ENCODE measurements at regions not wholly inside any gene's neighbourhood (a gene's known extent, or its start where the extent isn't known, plus 50 kb on each side); places are given as distances from the start of the nearest gene placed in this dataset.
A peak's percentile ranks its signal among the peaks of the same experiment; 100 is the strongest.

GRCh38 chr13:40146063-40146462, 490.6 kb downstream of the COG6 start:
- DNase-seq (ENCODE audit: low read depth) = no peak

GRCh38 chr13:40146611-40147117, 491.2 kb downstream of the COG6 start:
- peak; percentile 4 for DNase-seq (ENCODE audit: low read depth)

- peak; percentile 44 for DNase-seq (ENCODE audit: low read depth)
Measured at GRCh38 chr13:40148101-40148500, 492.6 kb downstream of the COG6 start.

GRCh38 chr13:40148742-40149141, 493.3 kb downstream of the COG6 start:
- DNase-seq (ENCODE audit: low read depth) = no peak

GRCh38 chr13:40149611-40150274, 494.3 kb downstream of the COG6 start:
- peak; percentile 13 for DNase-seq (ENCODE audit: low read depth)

GRCh38 chr13:40151673-40152072, 496.2 kb downstream of the COG6 start:
- no peak for DNase-seq (ENCODE audit: low read depth)

GRCh38 chr13:40152145-40152544, 496.7 kb downstream of the COG6 start:
- DNase-seq (ENCODE audit: low read depth) = no peak

- DNase-seq (ENCODE audit: low read depth) = no peak
Measured at GRCh38 chr13:40152922-40153321, 497.5 kb downstream of the COG6 start.

GRCh38 chr13:40153516-40153915, 498.1 kb downstream of the COG6 start:
- DNase-seq (ENCODE audit: low read depth) = no peak

- DNase-seq (ENCODE audit: low read depth) = no peak
Measured at GRCh38 chr13:40155201-40155600, 499.7 kb downstream of the COG6 start.

GRCh38 chr13:40158218-40158617, 502.8 kb downstream of the COG6 start:
- no peak for DNase-seq (ENCODE audit: low read depth)

- no peak for DNase-seq (ENCODE audit: low read depth)
Measured at GRCh38 chr13:40158757-40159156, 503.3 kb downstream of the COG6 start.

GRCh38 chr13:40159736-40160135, 504.3 kb downstream of the COG6 start:
- DNase-seq (ENCODE audit: low read depth) = no peak

GRCh38 chr13:40160618-40161350, 505.3 kb downstream of the COG6 start:
- DNase-seq (ENCODE audit: low read depth) = no peak

- no peak for DNase-seq (ENCODE audit: low read depth)
Measured at GRCh38 chr13:40161351-40161810, 505.1 kb downstream of the FOXO1 start.

GRCh38 chr13:40161931-40162330, 504.5 kb downstream of the FOXO1 start:
- no peak for DNase-seq (ENCODE audit: low read depth)

GRCh38 chr13:40163066-40164000, 503.1 kb downstream of the FOXO1 start:
- no peak for DNase-seq (ENCODE audit: low read depth)

GRCh38 chr13:40164133-40164532, 502.3 kb downstream of the FOXO1 start:
- DNase-seq (ENCODE audit: low read depth) = no peak

GRCh38 chr13:40165316-40165932, 501.0 kb downstream of the FOXO1 start:
- no peak for DNase-seq (ENCODE audit: low read depth)

- DNase-seq (ENCODE audit: low read depth) = no peak
Measured at GRCh38 chr13:40167327-40167726, 499.1 kb downstream of the FOXO1 start.

- DNase-seq (ENCODE audit: low read depth) = no peak
Measured at GRCh38 chr13:40168425-40169166, 497.8 kb downstream of the FOXO1 start.

All from stimulated activated CD4-positive, alpha-beta T cell treated with anti-CD3 and anti-CD28 coated beads, Interleukin-2, amount 100 ng/mL, for 4 hours (primary cell).